VCaP (cell line): ENCODE measurements at regions not wholly inside any gene's neighbourhood (a gene's known extent, or its start where the extent isn't known, plus 50 kb on each side); places are given as distances from the start of the nearest gene placed in this dataset.

Experiments used
- H3K27ac ChIP-seq: fragments of 450-650 bp; 2 replicates; pipeline ENCODE4 v1.5.1; 2017
- TF ChIP-seq, protein P1 (sequence below): fragments of 450-650 bp; conservative IDR thresholded peaks from 2 replicates; pipeline ENCODE4 v1.5.1; 2017; ENCODE audit warnings: mild to moderate bottlenecking, moderate library complexity

DNA sequence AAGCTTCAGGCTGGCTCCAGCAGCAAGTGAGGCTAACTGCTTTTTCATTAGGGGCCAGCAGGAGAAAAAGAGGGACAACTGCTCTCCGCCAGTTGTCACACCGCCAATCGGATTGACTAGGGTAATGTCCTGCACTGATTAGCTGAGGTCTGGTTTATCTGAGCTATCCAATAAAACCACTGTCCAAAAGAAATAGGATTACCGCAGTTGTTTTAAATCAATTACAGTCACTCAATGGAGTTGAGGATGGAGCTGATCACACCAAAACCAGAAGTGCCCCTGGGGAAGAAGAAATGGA is 351.4 kb upstream of the NPVF start:
- TF ChIP-seq, protein P1, sequence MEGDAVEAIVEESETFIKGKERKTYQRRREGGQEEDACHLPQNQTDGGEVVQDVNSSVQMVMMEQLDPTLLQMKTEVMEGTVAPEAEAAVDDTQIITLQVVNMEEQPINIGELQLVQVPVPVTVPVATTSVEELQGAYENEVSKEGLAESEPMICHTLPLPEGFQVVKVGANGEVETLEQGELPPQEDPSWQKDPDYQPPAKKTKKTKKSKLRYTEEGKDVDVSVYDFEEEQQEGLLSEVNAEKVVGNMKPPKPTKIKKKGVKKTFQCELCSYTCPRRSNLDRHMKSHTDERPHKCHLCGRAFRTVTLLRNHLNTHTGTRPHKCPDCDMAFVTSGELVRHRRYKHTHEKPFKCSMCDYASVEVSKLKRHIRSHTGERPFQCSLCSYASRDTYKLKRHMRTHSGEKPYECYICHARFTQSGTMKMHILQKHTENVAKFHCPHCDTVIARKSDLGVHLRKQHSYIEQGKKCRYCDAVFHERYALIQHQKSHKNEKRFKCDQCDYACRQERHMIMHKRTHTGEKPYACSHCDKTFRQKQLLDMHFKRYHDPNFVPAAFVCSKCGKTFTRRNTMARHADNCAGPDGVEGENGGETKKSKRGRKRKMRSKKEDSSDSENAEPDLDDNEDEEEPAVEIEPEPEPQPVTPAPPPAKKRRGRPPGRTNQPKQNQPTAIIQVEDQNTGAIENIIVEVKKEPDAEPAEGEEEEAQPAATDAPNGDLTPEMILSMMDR: no peak
- H3K27ac ChIP-seq: no peak overlapping the region

DNA sequence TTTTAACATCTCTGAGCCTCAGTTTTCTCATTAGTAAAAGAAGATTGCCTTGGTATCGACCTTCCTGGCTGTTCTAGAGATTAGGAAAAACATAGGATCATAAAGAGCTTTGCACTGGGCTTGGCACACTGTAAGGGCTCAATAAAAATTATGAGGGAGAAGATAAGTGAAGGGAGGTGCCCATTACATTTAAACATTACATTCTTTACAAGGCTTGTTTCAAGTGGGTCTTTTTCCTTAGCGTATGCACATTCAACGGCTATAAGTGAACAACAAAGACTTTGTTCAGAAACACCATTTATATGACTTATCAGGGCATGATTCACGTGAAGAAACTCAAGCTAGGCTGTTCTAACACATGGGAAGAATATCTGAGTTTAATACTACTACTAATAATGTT is 351.9 kb upstream of the NPVF start:
- no peak overlapping the region for H3K27ac ChIP-seq
- TF ChIP-seq, protein P1: no peak

DNA sequence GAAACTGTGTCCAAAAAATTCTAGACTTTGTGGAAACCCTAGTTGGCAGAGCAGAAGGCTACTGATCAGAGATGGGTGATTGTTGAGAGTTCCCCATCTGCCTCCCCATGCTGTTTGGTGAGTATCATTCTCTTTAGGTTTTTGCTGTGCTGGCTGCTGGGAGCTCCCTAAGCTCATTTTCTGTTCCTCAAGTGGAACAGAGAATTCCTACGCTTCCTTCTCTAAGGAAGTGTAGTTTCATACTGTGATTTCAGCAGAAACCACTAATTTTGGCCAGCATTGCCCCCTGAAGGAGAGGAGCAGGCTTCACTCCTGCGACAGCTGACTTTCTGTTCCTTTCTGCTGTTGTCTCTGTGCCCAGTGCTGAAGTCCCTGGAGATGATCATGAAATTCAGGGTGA is 355.3 kb upstream of the NPVF start:
- TF ChIP-seq, protein P1: no peak
- H3K27ac ChIP-seq: no peak overlapping the region

DNA sequence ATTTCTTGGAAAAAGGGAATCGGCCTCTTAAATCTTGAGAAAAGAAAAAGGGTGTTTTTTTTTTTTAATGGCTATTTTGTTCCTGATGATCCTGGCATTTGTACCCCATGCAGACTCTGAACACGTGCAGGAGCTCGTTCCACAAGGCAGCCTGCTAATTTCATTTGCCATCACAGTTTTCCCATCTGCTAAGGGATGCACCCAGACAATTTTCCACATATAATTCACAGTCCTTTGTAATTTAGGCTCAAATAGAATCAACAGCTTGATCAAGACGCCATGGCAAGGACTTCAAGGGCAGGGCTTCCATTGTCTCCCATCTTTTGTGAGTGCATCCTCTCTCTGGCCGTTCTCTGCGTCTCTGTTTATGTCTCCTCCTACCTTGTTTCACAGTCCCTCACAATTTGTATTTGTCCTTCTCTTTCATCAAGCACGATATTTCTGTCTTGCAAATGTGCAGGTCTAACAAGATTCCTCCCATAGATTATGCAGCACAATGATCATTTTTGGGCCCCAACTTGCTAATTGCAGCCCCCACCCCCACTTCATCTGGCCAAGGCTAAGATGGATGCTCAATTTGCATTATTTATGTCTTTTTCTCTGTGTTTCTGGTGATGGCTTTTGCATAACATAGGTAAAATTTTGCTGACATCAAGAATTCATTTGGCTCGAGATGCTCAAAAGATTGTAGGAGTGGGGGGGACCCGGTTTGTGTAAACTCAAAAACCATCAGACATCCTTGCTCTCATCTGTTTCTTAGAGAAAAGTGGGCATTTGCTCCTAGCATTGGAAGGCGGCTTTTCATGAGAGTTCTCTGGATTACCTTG is 356.0 kb upstream of the NPVF start:
- H3K27ac ChIP-seq: no peak overlapping the region
- TF ChIP-seq, protein P1: no peak

DNA sequence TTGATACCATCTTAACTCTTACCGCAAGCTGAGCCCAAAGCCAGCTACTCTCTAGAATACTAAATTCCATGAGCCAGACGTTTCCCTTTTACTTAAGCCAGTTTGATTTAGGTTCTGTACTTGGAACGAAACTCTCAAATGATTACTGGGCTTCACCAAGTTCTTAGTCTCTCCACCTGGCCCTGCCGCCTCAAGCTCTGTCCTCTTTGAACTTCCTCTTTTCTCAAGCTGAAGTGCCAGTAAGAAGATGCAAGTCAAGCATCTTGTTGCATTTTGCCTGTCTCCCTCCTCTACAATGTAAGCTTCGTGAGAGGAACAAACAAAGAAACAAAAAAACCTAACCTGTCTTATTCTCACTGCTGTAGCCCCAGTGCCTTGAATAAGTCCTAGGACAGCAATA is 358.2 kb upstream of the NPVF start:
- no peak overlapping the region for H3K27ac ChIP-seq
- TF ChIP-seq, protein P1: no peak

DNA sequence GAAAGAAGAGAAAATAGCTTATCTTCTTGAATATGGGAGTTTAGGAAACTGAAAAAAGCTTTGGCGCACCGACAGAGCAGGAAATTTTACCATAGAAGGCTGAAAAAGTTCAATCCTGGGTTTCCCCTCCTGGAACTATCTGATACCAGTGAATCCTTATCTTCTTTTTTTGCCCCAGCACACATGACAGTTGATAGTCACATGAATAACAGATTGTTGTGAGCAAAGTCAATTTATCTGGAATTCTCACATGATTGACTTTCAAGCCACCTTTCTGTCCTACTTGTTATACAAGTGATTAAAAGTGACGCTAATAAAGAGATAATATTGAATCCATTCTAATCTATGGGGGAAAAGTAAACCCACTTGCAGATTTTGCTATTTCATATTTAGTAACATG is 365.8 kb upstream of the NPVF start:
- no peak overlapping the region for H3K27ac ChIP-seq
- TF ChIP-seq, protein P1: no peak

DNA sequence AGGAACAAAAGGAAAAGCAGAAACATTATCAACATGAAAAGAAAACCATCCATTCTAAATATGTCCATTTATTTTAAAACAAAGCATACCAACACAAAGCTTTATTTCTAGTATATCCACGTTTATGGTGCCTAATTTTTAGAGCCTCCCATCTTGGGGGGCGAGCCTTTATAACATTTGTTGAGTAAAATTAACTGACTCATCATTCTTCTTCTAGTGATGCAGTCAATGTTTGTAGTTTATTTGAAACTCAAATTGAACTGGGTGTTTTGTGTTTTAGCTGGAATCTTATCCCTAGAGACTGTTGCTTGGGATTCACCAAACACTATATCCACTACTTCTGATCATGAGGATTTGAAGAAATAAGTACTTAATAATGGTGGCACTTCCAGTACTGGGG is 366.4 kb upstream of the NPVF start:
- TF ChIP-seq, protein P1: no peak
- H3K27ac ChIP-seq: no peak overlapping the region
